Nephron (organoid): ENCODE measurements at regions not wholly inside any gene's neighbourhood (a gene's known extent, or its start where the extent isn't known, plus 50 kb on each side); places are given as distances from the start of the nearest gene placed in this dataset.

Source experiments
- H3K27ac Mint-ChIP-seq, 3 experiments: 2 replicates each; pipeline ENCODE4 v1.8.0; 2020; ENCODE audit warnings: mixed read lengths in 3 of 3, mild to moderate bottlenecking in 2 of 3, moderate library complexity in 1 of 3
- H3K27me3 Mint-ChIP-seq: 2 replicates; pipeline ENCODE4 v1.8.0; 2021; ENCODE audit warnings: low read depth, mild to moderate bottlenecking, moderate library complexity, mixed read lengths
- H3K36me3 Mint-ChIP-seq: 2 replicates; pipeline ENCODE4 v1.8.0; 2020; ENCODE audit warnings: low read depth, mixed read lengths
- H3K4me1 Mint-ChIP-seq: 2 replicates; pipeline ENCODE4 v1.8.0; 2020; ENCODE audit warnings: mixed read lengths
- H3K4me3 Mint-ChIP-seq, 3 experiments: 2 replicates each; pipeline ENCODE4 v1.8.0; 2020; ENCODE audit warnings: mild to moderate bottlenecking in 3 of 3, mixed read lengths in 3 of 3, moderate library complexity in 2 of 3
- H3K9me3 Mint-ChIP-seq: 2 replicates; pipeline ENCODE4 v1.8.0; 2020; ENCODE audit warnings: mixed read lengths
- CTCF ChIP-seq, 3 experiments: fragments of 200-600 bp; sonication (generic); IDR thresholded peaks; one replicate each; pipeline ENCODE4 v1.5.0; 2021; ENCODE audit warnings: antibody characterized with exemption in 3 of 3; ENCODE audit not compliant: unreplicated experiment in 3 of 3

- H3K27ac Mint-ChIP-seq: no peak overlapping the region
- no peak overlapping the region for H3K4me3 Mint-ChIP-seq
- H3K36me3 Mint-ChIP-seq: no peaks in the 10 kb centered on the region
- H3K4me1 Mint-ChIP-seq: peaks cover 26% of the 10 kb centered on the region
- no peak for TF ChIP-seq CTCF (IDR thresholded peaks at IDR 0.05; ENCODE audit: unreplicated experiment in 3 of 3)
- peaks cover 13% of the 10 kb centered on the region for H3K27me3 Mint-ChIP-seq
- no peaks in the 10 kb centered on the region for H3K9me3 Mint-ChIP-seq
Measured at GRCh38 chr1:94336991-94337390, 81.2 kb upstream of the ABCD3 start.

DNA sequence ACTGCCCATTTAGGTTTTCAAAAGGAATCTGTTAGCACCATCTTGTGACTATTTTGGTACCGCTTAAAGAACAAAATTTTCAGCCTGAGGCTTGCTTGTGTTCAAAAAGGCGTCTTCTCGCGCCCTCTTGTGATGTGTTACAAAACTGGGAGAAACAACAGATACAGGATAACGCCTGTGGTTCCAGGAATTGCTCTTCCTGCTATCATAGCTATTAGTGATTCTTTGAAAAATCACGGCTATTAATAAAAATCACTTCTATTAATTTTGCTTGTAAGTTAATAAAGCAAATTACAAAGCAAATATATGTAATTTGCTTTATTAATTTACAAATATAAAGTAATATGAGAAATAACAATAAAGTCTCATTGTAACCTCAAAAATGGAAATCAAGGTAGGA lies 82.2 kb upstream of the ABCD3 start:
- Mint-ChIP-seq H3K27me3 (peaks cover 12% of the 10 kb centered on the region), H3K4me1 (peaks cover 26% of the 10 kb centered on the region), H3K9me3 (no peaks in the 10 kb centered on the region), H3K4me3 (no peak overlapping the region), H3K27ac (peak overlapping the region; percentile 85 to 94 (median 88)), H3K36me3 (no peaks in the 10 kb centered on the region)
- peak; percentile 90 to 98 (median 95) for TF ChIP-seq CTCF (IDR thresholded peaks at IDR 0.05; ENCODE audit: unreplicated experiment in 3 of 3)

GRCh38 chr1:94335447-94335846 lies 82.7 kb upstream of the ABCD3 start:
- Mint-ChIP-seq H3K27me3 (peaks cover 12% of the 10 kb centered on the region), H3K9me3 (no peaks in the 10 kb centered on the region), H3K27ac (peak overlapping the region; percentile 85 to 94 (median 88)), H3K4me3 (no peak overlapping the region), H3K36me3 (no peaks in the 10 kb centered on the region), H3K4me1 (peaks cover 28% of the 10 kb centered on the region)
- no peak for TF ChIP-seq CTCF (IDR thresholded peaks at IDR 0.05; ENCODE audit: unreplicated experiment in 3 of 3)

DNA sequence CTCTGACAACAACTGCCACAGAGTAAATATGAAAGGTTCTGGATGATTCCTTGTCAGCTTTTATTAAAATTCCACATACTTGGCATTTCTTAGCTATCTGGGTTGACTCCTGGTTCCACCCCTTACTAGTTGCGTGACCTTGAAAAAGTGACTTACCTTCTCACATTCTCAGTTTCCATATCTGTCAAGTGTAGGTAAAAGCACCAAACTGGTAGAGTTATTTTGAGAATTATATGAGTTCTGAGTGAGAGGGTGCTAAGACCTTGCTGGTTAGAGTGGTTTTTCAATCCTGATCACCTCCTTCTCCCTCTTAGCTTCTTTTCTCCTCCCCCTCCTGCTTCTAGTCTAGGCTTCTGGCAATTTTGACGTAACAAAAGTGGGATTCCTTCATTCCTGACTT lies 83.4 kb upstream of the ABCD3 start:
- H3K4me1 Mint-ChIP-seq: peaks cover 35% of the 10 kb centered on the region
- TF ChIP-seq CTCF (IDR thresholded peaks at IDR 0.05; ENCODE audit: unreplicated experiment in 3 of 3): no peak
- H3K4me3 Mint-ChIP-seq: no peak overlapping the region
- no peaks in the 10 kb centered on the region for H3K9me3 Mint-ChIP-seq
- no peaks in the 10 kb centered on the region for H3K36me3 Mint-ChIP-seq
- peak overlapping the region; percentile 85 to 94 (median 88) for H3K27ac Mint-ChIP-seq
- H3K27me3 Mint-ChIP-seq: peaks cover 12% of the 10 kb centered on the region

DNA sequence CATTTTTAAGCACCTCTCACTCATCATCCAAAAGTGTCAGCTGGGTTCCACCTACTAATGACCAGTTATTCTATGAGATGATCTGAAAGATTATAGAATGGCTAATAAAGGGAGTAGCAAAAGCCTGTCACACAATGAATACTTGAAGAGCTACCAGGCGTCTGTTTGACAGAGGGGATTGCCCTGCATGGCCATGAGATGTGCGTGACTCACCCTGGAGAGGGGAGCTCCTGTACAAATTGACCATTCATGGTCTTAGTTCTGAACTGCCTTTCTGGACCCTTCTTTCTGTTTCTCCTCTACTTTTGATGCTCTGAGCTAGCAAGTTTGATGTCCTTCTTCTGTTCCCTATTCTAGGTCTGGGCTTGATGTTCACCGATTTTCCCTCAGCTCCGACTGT lies 85.2 kb upstream of the ABCD3 start:
- H3K9me3 Mint-ChIP-seq: no peaks in the 10 kb centered on the region
- peak overlapping the region; percentile 37 to 83 (median 74) for H3K27ac Mint-ChIP-seq
- peaks cover 48% of the 10 kb centered on the region for H3K4me1 Mint-ChIP-seq
- TF ChIP-seq CTCF (IDR thresholded peaks at IDR 0.05; ENCODE audit: unreplicated experiment in 3 of 3): no peak
- no peak overlapping the region for H3K4me3 Mint-ChIP-seq
- H3K36me3 Mint-ChIP-seq: no peaks in the 10 kb centered on the region
- H3K27me3 Mint-ChIP-seq: peaks cover 7% of the 10 kb centered on the region

GRCh38 chr1:94332516-94332915 lies 85.7 kb upstream of the ABCD3 start:
- peaks cover 7% of the 10 kb centered on the region for H3K27me3 Mint-ChIP-seq
- TF ChIP-seq CTCF (IDR thresholded peaks at IDR 0.05; ENCODE audit: unreplicated experiment in 3 of 3): no peak
- H3K36me3 Mint-ChIP-seq: no peaks in the 10 kb centered on the region
- H3K27ac Mint-ChIP-seq: peak overlapping the region; percentile 37 to 83 (median 74)
- no peaks in the 10 kb centered on the region for H3K9me3 Mint-ChIP-seq
- no peak overlapping the region for H3K4me3 Mint-ChIP-seq
- peaks cover 53% of the 10 kb centered on the region for H3K4me1 Mint-ChIP-seq
